ENCODE measurements at regions not wholly inside any gene's neighbourhood (a gene's known extent, or its start where the extent isn't known, plus 50 kb on each side); places are given as distances from the start of the nearest gene placed in this dataset.

DNA sequence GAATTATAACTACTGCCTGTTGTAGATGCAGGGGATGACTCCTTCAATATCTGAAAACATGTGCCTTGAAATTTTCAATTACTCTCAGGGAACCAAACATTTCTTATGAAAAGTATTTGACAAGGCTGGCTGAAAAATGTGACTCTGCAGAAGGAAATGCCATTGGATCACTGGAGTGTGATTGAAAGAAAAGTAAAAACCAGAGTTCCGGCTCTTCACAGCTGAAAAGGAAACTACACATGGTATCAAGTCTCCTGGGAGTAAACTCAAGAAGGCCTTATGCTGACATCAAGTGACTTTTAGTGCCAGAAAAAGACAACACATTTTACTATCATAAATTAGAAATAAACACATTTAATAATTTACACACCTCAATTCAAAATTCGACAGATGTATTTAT is 693.0 kb downstream of the LRFN5 start:
- Histone ChIP-seq H3K4me1 (ENCODE audit: control insufficient read depth in 2 of 2, insufficient read depth in 2 of 2, low read length in 2 of 2) (peaks cover 3 to 6% of the 10 kb centered on the region in 2 donors), H3K9ac (ENCODE audit: low read length) (no peak overlapping the region), H3K9me3 (ENCODE audit: control extremely low read depth in 1 of 3, control insufficient read depth in 2 of 3, insufficient read depth in 1 of 3, low read length in 2 of 3) (no peaks in the 10 kb centered on the region), H3K4me3 (ENCODE audit: control extremely low read depth in 1 of 5, extremely low read depth in 1 of 5, insufficient read depth in 1 of 5, low read depth in 2 of 5, low read length in 4 of 5) (peak overlapping the region in 1 of 5 experiments; percentile 19), H4K20me1 (ENCODE audit: control insufficient read depth, insufficient read depth, low read length, poor library complexity, severe bottlenecking) (no peaks in the 10 kb centered on the region), H3K27ac (ENCODE audit: low read length in 2 of 2) (peak overlapping the region in 1 of 2 donors; percentile 16), H2AFZ (ENCODE audit: insufficient read depth, low read depth, low read length, poor library complexity, severe bottlenecking) (no peak overlapping the region), H3K27me3 (replicated peaks in 1 of 4; ENCODE audit: control extremely low read depth in 1 of 4, control insufficient read depth in 3 of 4, insufficient read depth in 4 of 4, low read length in 3 of 4) (no peaks in the 10 kb centered on the region), H3K4me2 (replicated peaks; ENCODE audit: low read depth, low read length, poor library complexity, severe bottlenecking) (peak overlapping the region; percentile 39), H3K36me3 (replicated peaks in 1 of 2; ENCODE audit: control extremely low read depth in 1 of 2, control insufficient read depth in 1 of 2, extremely low read depth in 1 of 2, insufficient read depth in 2 of 2, low read length in 1 of 2) (no peaks in the 10 kb centered on the region), H3K79me2 (ENCODE audit: control insufficient read depth, insufficient read depth, low read length) (no peaks in the 10 kb centered on the region)
- ChIA-PET POLR2A (no interaction called here), CTCF (no interaction called here)
- peak; percentile 36 for DNase-seq
- Mint-ChIP-seq H3K27me3 (no peaks in the 10 kb centered on the region), H3K9me3 (ENCODE audit: insufficient read depth) (no peaks in the 10 kb centered on the region), H3K4me1 (peaks cover 12% of the 10 kb centered on the region), H3K4me3 (peak overlapping the region; percentile 52), H3K27ac (peak overlapping the region; percentile 70)
- intact Hi-C loops (cut with micrococcal nuclease): no loop called here
- 0% methylated on average over 1 of the region's 2 CpGs for WGBS (ENCODE audit: insufficient coverage)
- no peak for TF ChIP-seq EZH2 (IDR thresholded peaks at IDR 0.05; ENCODE audit: borderline replicate concordance, insufficient read depth, low read depth, low read length, poor library complexity, severe bottlenecking)
- TF ChIP-seq, protein P1, sequence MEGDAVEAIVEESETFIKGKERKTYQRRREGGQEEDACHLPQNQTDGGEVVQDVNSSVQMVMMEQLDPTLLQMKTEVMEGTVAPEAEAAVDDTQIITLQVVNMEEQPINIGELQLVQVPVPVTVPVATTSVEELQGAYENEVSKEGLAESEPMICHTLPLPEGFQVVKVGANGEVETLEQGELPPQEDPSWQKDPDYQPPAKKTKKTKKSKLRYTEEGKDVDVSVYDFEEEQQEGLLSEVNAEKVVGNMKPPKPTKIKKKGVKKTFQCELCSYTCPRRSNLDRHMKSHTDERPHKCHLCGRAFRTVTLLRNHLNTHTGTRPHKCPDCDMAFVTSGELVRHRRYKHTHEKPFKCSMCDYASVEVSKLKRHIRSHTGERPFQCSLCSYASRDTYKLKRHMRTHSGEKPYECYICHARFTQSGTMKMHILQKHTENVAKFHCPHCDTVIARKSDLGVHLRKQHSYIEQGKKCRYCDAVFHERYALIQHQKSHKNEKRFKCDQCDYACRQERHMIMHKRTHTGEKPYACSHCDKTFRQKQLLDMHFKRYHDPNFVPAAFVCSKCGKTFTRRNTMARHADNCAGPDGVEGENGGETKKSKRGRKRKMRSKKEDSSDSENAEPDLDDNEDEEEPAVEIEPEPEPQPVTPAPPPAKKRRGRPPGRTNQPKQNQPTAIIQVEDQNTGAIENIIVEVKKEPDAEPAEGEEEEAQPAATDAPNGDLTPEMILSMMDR (IDR thresholded peaks at IDR 0.05): no peak
- ATAC-seq (ENCODE audit: low read depth): peak; percentile 98

DNA sequence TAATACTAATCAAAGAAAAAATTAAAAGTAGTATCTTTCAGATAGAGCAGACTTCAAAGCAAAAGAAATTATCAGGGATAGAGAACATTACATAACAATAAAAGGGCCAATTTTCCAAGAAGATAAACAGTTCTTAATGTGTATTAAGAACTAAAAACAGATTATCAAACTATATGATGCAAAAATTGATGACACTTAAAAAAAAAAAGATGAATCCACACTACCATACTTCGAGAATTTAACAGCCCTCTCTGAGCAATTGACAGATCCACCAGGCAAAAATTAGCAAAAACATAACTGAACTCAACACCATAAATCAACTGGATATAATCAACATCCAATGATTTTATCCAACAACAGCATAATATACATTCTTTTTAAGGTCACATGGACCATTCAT is 686.5 kb downstream of the LRFN5 start:
- Histone ChIP-seq H3K4me1 (ENCODE audit: control insufficient read depth in 2 of 2, insufficient read depth in 2 of 2, low read length in 2 of 2) (no peaks in the 10 kb centered on the region), H3K79me2 (ENCODE audit: control insufficient read depth, insufficient read depth, low read length) (no peaks in the 10 kb centered on the region), H3K27ac (ENCODE audit: low read length in 2 of 2) (no peak overlapping the region), H2AFZ (ENCODE audit: insufficient read depth, low read depth, low read length, poor library complexity, severe bottlenecking) (no peak overlapping the region), H3K4me3 (ENCODE audit: control extremely low read depth in 1 of 5, extremely low read depth in 1 of 5, insufficient read depth in 1 of 5, low read depth in 2 of 5, low read length in 4 of 5) (no peak overlapping the region), H4K20me1 (ENCODE audit: control insufficient read depth, insufficient read depth, low read length, poor library complexity, severe bottlenecking) (no peaks in the 10 kb centered on the region), H3K9ac (ENCODE audit: low read length) (no peak overlapping the region), H3K9me3 (ENCODE audit: control extremely low read depth in 1 of 3, control insufficient read depth in 2 of 3, insufficient read depth in 1 of 3, low read length in 2 of 3) (peaks cover 0 to 1% (median 0%) of the 10 kb centered on the region in 3 donors), H3K27me3 (replicated peaks in 1 of 4; ENCODE audit: control extremely low read depth in 1 of 4, control insufficient read depth in 3 of 4, insufficient read depth in 4 of 4, low read length in 3 of 4) (no peaks in the 10 kb centered on the region), H3K4me2 (replicated peaks; ENCODE audit: low read depth, low read length, poor library complexity, severe bottlenecking) (no peak overlapping the region), H3K36me3 (replicated peaks in 1 of 2; ENCODE audit: control extremely low read depth in 1 of 2, control insufficient read depth in 1 of 2, extremely low read depth in 1 of 2, insufficient read depth in 2 of 2, low read length in 1 of 2) (no peaks in the 10 kb centered on the region)
- 71% methylated on average over 1 of the region's 1 CpG for WGBS (ENCODE audit: insufficient coverage)
- peaks cover 5% of the 10 kb centered on the region for H3K4me1 Mint-ChIP-seq
- TF ChIP-seq, protein P1 (IDR thresholded peaks at IDR 0.05): no peak
- TF ChIP-seq EZH2 (IDR thresholded peaks at IDR 0.05; ENCODE audit: borderline replicate concordance, insufficient read depth, low read depth, low read length, poor library complexity, severe bottlenecking): no peak
- no peaks in the 10 kb centered on the region for H3K27me3 Mint-ChIP-seq
- intact Hi-C loops (cut with micrococcal nuclease): no loop called here
- no peak overlapping the region for H3K4me3 Mint-ChIP-seq
- ATAC-seq (ENCODE audit: low read depth): no peak
- no peak overlapping the region for H3K27ac Mint-ChIP-seq
- no peak for DNase-seq
- POLR2A ChIA-PET: no interaction called here
- H3K9me3 Mint-ChIP-seq (ENCODE audit: insufficient read depth): no peaks in the 10 kb centered on the region
- CTCF ChIA-PET: no interaction called here

Measured in B cell (primary cell).